Keratinocyte (primary cell): ENCODE measurements at regions not wholly inside any gene's neighbourhood (a gene's known extent, or its start where the extent isn't known, plus 50 kb on each side); places are given as distances from the start of the nearest gene placed in this dataset.

ENCODE experiments used
- DNase-seq: peaks from one replicate; pipeline ENCODE4 v3.0.0-alpha.2; 2011; ENCODE audit warnings: low read depth, missing footprints, low spot score
- FAIRE-seq: peaks from 2 replicates; lab custom pipeline; 2011; peaks lifted over from hg19 to GRCh38; lab: Jason Lieb, UNC
- H2AFZ ChIP-seq: 2 replicates; pipeline ENCODE4 v1.6.0; 2012; ENCODE audit warnings: low read length, control low read depth, inconsistent platforms; ENCODE audit not compliant: control insufficient read depth
- H3K27ac ChIP-seq: 2 replicates; pipeline ENCODE4 v1.5.1; 2011; ENCODE audit warnings: low read length; ENCODE audit not compliant: control insufficient read depth, insufficient read depth
- H3K27me3 ChIP-seq: 3 replicates; pipeline ENCODE4 v1.6.0; 2011; ENCODE audit warnings: low read length; ENCODE audit not compliant: control insufficient read depth, insufficient read depth; ENCODE audit errors: extremely low read depth
- H3K36me3 ChIP-seq, 2 experiments: 2 replicates in 1 of 2; 3 replicates in 1 of 2; pipeline ENCODE4 v1.5.1; 2011; ENCODE audit warnings: low read length in 2 of 2, mild to moderate bottlenecking in 1 of 2; ENCODE audit not compliant: control insufficient read depth in 2 of 2, insufficient read depth in 2 of 2; ENCODE audit errors: extremely low read depth in 1 of 2
- H3K4me1 ChIP-seq: 3 replicates; pipeline ENCODE4 v1.5.1; 2011; ENCODE audit warnings: low read length; ENCODE audit not compliant: control insufficient read depth, insufficient read depth; ENCODE audit errors: extremely low read depth
- H3K4me2 ChIP-seq: 3 replicates; pipeline ENCODE4 v1.6.0; 2011; ENCODE audit warnings: low read depth, low read length; ENCODE audit not compliant: control insufficient read depth, insufficient read depth; ENCODE audit errors: extremely low read depth
- H3K4me3 ChIP-seq, 3 experiments: fragments of 200-600 bp in 1 of 3; sonication (generic) in 1 of 3; 2 replicates in 2 of 3; 3 replicates in 1 of 3; pipeline ENCODE4 v1.5.1; 2011 to 2016; ENCODE audit warnings: low read length in 3 of 3, mild to moderate bottlenecking in 3 of 3, control low read depth in 2 of 3, inconsistent platforms in 1 of 3, low read depth in 1 of 3, mixed read lengths in 1 of 3, mixed run types in 1 of 3, moderate library complexity in 1 of 3; ENCODE audit not compliant: control insufficient read depth in 2 of 3, insufficient read depth in 2 of 3; ENCODE audit errors: extremely low read depth in 1 of 3
- H3K79me2 ChIP-seq: 2 replicates; pipeline ENCODE4 v1.6.0; 2012; ENCODE audit warnings: low read length; ENCODE audit not compliant: control insufficient read depth, insufficient read depth
- H3K9ac ChIP-seq: 3 replicates; pipeline ENCODE4 v1.6.0; 2011; ENCODE audit warnings: low read length; ENCODE audit not compliant: control insufficient read depth, insufficient read depth; ENCODE audit errors: extremely low read depth
- H3K9me1 ChIP-seq: 3 replicates; pipeline ENCODE4 v1.6.0; 2011; ENCODE audit warnings: low read length; ENCODE audit not compliant: control insufficient read depth, insufficient read depth; ENCODE audit errors: extremely low read depth
- H3K9me3 ChIP-seq: 2 replicates; pipeline ENCODE4 v1.5.1; 2012; ENCODE audit warnings: low read depth, low read length; ENCODE audit not compliant: control insufficient read depth
- H4K20me1 ChIP-seq: 3 replicates; pipeline ENCODE4 v1.6.0; 2011; ENCODE audit warnings: low read length; ENCODE audit not compliant: control insufficient read depth, insufficient read depth; ENCODE audit errors: extremely low read depth
- CTCF ChIP-seq, 3 experiments: IDR thresholded peaks in 1 of 3; conservative IDR thresholded peaks in 1 of 3; optimal IDR thresholded peaks in 1 of 3; 2 replicates in 2 of 3; 3 replicates in 1 of 3; pipeline versions ENCODE3 to v1.5.1; 2011; ENCODE audit warnings: low read length in 3 of 3, mild to moderate bottlenecking in 3 of 3, moderate library complexity in 2 of 3, control low read depth in 1 of 3, inconsistent platforms in 1 of 3; ENCODE audit not compliant: insufficient read depth in 2 of 3; ENCODE audit errors: extremely low read depth in 1 of 3
- EZH2 ChIP-seq: IDR thresholded peaks from one replicate; pipeline ENCODE4 v1.6.1; 2012; ENCODE audit warnings: inconsistent platforms, mild to moderate bottlenecking, low read length, moderate library complexity
- dilution Hi-C: fragments of 300-500 bp; cut with MboI; formaldehyde crosslinking; loops from one replicate; pipeline ENCODE4 v1.7.0; 2020; ENCODE audit warnings: low sequenced_read_pairs; ENCODE audit not compliant: extremely low pct_ligation_motif_present

GRCh38 chr13:78136966-78137365 lies 218.3 kb upstream of the EDNRB start:
- H3K4me1 ChIP-seq = no peaks in the 10 kb centered on the region
- H3K27ac ChIP-seq = no peak overlapping the region
- H3K9ac ChIP-seq = no peak overlapping the region
- no peaks in the 10 kb centered on the region for H3K9me1 ChIP-seq
- H3K79me2 ChIP-seq = no peaks in the 10 kb centered on the region
- no peak for TF ChIP-seq EZH2
- TF ChIP-seq CTCF (optimal IDR thresholded peaks at IDR 0.05 in 1 of 3, IDR thresholded peaks at IDR 0.05 in 1 of 3, conservative IDR thresholded peaks at IDR 0.05 in 1 of 3; ENCODE audit: extremely low read depth in 1 of 3, insufficient read depth in 2 of 3, low read length in 3 of 3) = no peak
- no peak overlapping the region for H3K4me3 ChIP-seq
- dilution Hi-C loops = no loop called here
- H3K4me2 ChIP-seq = no peak overlapping the region
- no peak for FAIRE-seq
- no peaks in the 10 kb centered on the region for H3K9me3 ChIP-seq
- H2AFZ ChIP-seq = no peak overlapping the region
- H3K36me3 ChIP-seq = no peaks in the 10 kb centered on the region
- H3K27me3 ChIP-seq = no peaks in the 10 kb centered on the region
- H4K20me1 ChIP-seq = no peaks in the 10 kb centered on the region
- no peak for DNase-seq

GRCh38 chr13:78133511-78133910 lies 214.9 kb upstream of the EDNRB start:
- H3K9me3 ChIP-seq = no peaks in the 10 kb centered on the region
- no peak overlapping the region for H3K27ac ChIP-seq
- DNase-seq (no peak), FAIRE-seq (no peak)
- H3K36me3 ChIP-seq = no peaks in the 10 kb centered on the region
- dilution Hi-C loops = no loop called here
- no peaks in the 10 kb centered on the region for H3K4me1 ChIP-seq
- no peak overlapping the region for H2AFZ ChIP-seq
- no peaks in the 10 kb centered on the region for H3K27me3 ChIP-seq
- H3K9ac ChIP-seq = no peak overlapping the region
- H3K4me3 ChIP-seq = no peak overlapping the region
- no peaks in the 10 kb centered on the region for H3K79me2 ChIP-seq
- H3K4me2 ChIP-seq = no peak overlapping the region
- H3K9me1 ChIP-seq = no peaks in the 10 kb centered on the region
- no peaks in the 10 kb centered on the region for H4K20me1 ChIP-seq
- TF ChIP-seq CTCF (optimal IDR thresholded peaks at IDR 0.05 in 1 of 3, IDR thresholded peaks at IDR 0.05 in 1 of 3, conservative IDR thresholded peaks at IDR 0.05 in 1 of 3; ENCODE audit: extremely low read depth in 1 of 3, insufficient read depth in 2 of 3, low read length in 3 of 3) (no peak), EZH2 (no peak)
